IPS DF 19.7 (cell line): ENCODE measurements at regions not wholly inside any gene's neighbourhood (a gene's known extent, or its start where the extent isn't known, plus 50 kb on each side); places are given as distances from the start of the nearest gene placed in this dataset.

Experiments used
- DNase-seq: peaks from one replicate; pipeline ENCODE4 v3.0.0-alpha.2; 2013; ENCODE audit warnings: low read depth, low spot score

- no peak for DNase-seq
Observed at GRCh38 chr3:99373088-99373845, 265.1 kb upstream of the COL8A1 start.

GRCh38 chr3:99366663-99367429 is 271.5 kb upstream of the COL8A1 start:
- DNase-seq: peak; percentile 2

GRCh38 chr3:99365979-99366378 is 272.4 kb upstream of the COL8A1 start:
- DNase-seq: no peak

DNA sequence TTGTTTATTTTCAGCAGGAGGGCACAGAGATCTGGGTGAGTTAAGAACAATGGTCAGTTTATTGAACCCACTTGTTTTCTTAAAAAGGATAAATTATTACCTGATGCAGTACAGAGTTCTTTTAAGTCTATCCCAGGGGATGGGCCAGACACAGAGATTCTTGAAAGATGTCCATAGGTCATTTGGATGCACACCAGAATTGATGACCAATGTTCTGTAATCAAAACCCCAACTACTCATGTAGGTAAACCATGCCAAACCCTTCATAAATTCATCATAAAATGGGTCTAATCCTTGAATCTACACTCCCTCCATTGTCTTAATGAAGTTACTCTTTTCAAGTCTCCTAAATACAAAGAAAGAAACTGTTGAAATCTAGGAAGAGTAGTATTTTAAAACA is 273.0 kb upstream of the COL8A1 start:
- DNase-seq: no peak

DNA sequence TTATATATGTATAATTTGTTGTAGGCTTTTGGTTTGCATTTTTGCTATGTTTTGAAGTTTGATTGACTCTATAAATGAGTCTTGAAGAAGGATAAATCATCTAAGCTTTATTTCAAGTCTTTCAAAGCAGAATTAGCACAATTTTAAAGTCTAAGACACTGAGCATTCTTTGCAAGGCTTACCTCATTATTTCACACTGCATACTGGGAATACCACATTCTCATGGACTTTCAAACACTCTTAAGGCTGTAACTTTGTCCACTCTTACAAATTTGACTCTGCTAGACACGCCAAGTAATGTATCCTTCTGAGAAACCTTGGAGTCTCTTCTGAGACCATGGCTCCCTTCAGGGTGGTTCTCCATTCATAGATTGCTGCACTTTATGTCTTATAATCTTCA is 281.3 kb upstream of the COL8A1 start:
- no peak for DNase-seq

DNA sequence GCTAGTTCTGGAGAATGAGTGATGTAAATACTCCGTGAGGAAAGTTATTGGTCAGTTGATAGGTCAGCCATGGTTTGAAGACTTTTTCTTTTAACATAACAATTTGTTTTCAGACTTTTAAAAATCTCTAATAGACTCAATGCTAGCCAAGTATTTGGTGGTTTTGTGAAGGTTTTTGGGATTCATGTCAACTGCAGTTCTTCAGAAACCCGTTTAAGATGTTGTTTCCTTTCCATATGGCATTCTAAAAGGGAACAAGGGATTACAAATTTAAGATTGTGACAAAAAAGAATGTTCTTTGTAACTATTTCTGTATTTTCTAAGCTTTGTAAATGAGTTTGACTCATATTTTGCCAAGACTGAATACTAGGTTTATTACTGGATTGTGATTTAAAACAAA is 281.7 kb upstream of the COL8A1 start:
- no peak for DNase-seq

DNA sequence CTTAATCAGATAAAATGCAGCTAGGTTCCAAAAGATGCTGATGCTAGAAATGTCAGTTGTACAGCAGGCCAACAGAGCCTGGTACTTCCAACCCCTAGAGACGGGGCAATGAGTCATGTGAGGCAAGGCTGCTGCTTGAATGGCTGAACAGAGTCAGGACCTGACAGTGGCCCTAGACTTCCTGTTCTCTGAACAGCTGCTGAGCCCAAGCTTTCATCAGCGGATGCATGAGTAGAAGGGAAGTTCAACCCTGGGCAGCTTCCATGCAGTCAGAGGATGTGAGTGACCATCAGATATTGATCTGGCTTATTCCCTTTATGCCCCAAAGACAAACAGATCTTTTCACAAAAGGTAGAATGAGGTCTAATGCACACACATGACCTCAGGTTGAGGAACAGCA is 282.9 kb upstream of the COL8A1 start:
- no peak for DNase-seq

- no peak for DNase-seq
Observed at GRCh38 chr3:99352811-99353210, 285.6 kb upstream of the COL8A1 start.

DNA sequence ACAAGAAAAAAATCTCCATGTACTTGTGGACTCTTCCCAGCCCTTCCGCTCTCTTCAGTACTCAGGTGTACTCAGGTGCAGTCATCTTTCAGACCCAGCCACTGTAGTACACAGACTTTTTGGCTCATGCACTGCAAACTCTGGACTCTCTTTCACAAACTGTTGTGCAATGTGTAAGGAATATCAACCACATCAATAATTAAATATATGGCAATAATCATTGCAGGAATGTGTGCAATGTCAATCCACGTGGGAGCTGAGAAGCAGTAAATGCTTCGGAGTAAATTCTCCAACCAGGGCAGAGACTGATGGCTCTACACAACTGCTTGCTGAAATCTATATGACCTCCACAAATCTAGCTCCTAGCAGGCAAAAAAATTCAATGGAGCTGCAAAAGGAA is 287.3 kb upstream of the COL8A1 start:
- no peak for DNase-seq

- no peak for DNase-seq
Observed at GRCh38 chr3:99348451-99348850, 289.9 kb upstream of the COL8A1 start.

DNA sequence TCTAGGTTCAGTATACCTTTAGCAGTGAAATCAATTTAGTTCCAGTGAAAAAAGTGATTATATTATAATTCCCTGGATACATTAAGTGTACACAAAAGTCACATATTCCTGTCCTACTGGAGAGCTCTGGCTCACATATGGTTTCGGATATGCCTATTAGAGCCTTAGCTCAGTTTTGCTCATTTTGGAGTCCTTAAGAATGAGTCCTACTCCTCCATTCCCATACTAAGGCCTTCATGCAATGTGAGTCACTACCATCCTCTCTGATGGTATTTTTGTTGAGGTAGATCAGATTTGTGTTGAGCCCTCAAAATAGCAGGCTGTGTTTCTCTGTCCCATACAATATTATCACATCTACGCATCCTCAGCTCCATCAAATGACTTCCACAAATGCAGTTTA is 294.2 kb upstream of the COL8A1 start:
- no peak for DNase-seq

DNA sequence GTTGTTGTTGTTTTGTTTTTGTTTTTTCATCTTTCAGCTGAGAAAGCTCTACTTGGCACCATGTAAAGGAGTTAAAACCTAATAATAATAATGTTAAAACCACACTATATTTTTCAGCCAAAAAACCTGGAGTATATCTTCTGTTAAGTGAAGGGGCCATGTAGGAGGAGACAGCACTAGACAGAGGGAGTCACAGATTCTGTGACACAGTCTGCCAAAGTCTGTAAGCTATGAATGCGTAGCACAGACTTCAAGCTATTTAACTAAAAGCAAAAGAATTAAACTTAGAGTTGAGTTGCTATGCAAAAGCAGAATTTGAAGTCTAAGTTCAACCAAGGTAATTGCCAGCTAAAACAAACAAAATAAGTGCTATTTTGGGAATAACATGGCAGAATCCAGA is 296.0 kb upstream of the COL8A1 start:
- no peak for DNase-seq

GRCh38 chr3:99339222-99339621 is 299.2 kb upstream of the COL8A1 start:
- no peak for DNase-seq

- DNase-seq: no peak
Observed at GRCh38 chr3:99332718-99333117, 305.7 kb upstream of the COL8A1 start.

DNA sequence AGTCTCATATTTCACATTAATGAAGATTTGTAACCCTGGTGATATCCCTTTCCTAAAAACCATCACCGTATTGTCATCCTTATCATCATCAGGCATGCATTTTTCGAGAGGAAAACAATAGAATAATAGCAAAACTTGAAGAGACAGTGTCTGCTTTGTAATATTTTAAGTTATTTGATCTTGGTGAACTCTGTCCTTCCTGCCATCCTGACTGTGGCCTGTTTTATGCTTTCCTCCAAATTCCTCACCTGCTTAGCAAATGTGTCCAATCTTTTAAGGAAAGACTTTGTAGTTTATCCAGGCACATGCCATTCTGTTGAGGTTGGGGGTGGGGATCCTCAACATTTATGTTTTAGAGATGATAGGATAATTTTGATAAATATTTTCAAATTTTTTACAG is 306.1 kb upstream of the COL8A1 start:
- no peak for DNase-seq

DNA sequence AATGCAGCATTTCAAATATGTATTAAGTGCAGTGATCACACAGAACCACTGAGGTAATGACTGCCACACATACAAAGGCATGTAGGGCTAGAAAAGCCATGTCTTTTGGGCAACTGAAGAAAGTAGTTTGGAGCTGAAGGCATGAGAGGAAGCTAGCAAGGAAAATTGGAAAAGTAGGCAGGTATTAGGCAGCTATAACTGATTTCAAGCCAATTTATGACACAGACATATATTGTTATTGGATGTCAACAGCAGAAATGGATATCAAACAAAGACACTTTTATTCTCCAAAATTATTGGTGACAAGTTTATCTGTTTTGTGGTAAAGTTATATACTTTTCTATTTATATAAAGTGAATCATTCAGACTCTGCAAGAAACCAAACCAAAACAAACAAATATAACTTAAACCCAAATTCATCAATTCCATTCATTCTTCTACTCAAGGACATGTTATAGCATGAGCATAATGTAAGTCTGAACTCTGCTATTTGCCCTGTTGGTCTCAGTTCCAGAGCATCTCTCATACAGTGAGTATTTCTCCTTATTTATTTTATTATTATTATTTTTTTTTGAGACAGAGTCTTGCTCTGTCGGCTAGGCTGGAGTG is 307.4 kb upstream of the COL8A1 start:
- DNase-seq: no peak

- DNase-seq: no peak
Observed at GRCh38 chr3:99330281-99330680, 308.1 kb upstream of the COL8A1 start.

- DNase-seq: no peak
Observed at GRCh38 chr3:99325402-99325801, 313.0 kb upstream of the COL8A1 start.

GRCh38 chr3:99324636-99325203 is 313.7 kb upstream of the COL8A1 start:
- no peak for DNase-seq

DNA sequence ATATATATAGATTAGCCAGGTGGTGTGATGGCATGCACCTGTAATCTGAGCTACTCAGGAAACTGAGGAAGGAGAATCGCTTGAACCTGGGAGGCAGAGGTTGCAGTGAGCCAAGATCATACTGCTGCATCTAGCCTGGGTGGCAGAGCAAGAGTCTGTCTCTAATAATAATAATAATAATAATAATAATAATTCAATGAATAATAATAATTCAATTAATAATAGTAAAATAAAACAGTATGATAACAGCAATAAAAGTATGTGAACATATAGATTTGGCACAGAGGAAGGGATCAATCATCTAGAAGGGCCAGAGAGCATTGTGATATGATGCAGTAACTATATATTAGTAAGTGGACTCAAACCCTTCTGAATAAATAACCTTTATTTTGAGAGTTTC is 314.5 kb upstream of the COL8A1 start:
- DNase-seq: no peak

GRCh38 chr3:99322551-99322950 is 315.8 kb upstream of the COL8A1 start:
- DNase-seq: no peak

DNA sequence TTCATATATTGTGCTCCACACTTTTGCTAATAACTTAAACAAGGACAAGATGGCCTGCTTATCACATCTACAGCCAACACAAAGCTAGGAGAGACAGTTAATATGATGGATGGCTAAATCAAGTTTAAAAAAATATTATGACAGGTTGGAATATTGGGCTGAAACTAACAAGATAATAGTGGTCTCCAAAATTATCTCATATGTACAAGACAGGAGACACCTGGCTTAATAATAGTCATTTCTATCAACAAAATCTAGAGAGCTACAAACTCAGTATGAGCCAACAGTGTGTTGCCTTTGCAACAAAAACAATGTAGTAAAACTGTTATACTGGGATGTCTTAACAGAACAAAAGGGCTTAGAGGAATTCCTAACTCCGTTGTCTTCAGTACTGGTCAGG is 317.1 kb upstream of the COL8A1 start:
- DNase-seq: no peak

GRCh38 chr3:99319961-99320360 is 318.4 kb upstream of the COL8A1 start:
- no peak for DNase-seq
